Suprapubic skin (tissue), 4 donors: ENCODE measurements at regions not wholly inside any gene's neighbourhood (a gene's known extent, or its start where the extent isn't known, plus 50 kb on each side); places are given as distances from the start of the nearest gene placed in this dataset.
A peak's percentile ranks its signal among the peaks of the same experiment; 100 is the strongest.

ENCODE experiments used
- DNase-seq, 2 donors: peaks; one replicate each; pipeline ENCODE4 v3.0.0-alpha.2; 2019; ENCODE audit warnings: low spot score in 2 of 2
- H3K27ac ChIP-seq: fragments of 200-600 bp; sonication (generic); one replicate; pipeline ENCODE4 v1.5.1; 2019
- H3K27me3 ChIP-seq: fragments of 200-600 bp; sonication (generic); one replicate; pipeline ENCODE4 v1.5.1; 2019
- H3K36me3 ChIP-seq: fragments of 200-600 bp; sonication (generic); one replicate; pipeline ENCODE4 v1.5.1; 2019
- H3K4me1 ChIP-seq: fragments of 200-600 bp; sonication (generic); one replicate; pipeline ENCODE4 v1.5.1; 2019
- H3K4me3 ChIP-seq: fragments of 200-600 bp; sonication (generic); one replicate; pipeline ENCODE4 v1.5.1; 2019; ENCODE audit warnings: mild to moderate bottlenecking
- H3K9me3 ChIP-seq: fragments of 200-600 bp; sonication (generic); one replicate; pipeline ENCODE4 v1.5.1; 2019
- EP300 ChIP-seq: sonication (generic); formaldehyde crosslinking; IDR thresholded peaks from one replicate; pipeline ENCODE4 v1.6.1; 2017; ENCODE audit warnings: antibody characterized with exemption
- POLR2A ChIP-seq, 2 donors: fragments of 450-650 bp; IDR thresholded peaks; one replicate each; pipeline ENCODE4 v1.6.1; 2017; ENCODE audit warnings: antibody characterized with exemption in 2 of 2, mild to moderate bottlenecking in 2 of 2, moderate library complexity in 2 of 2
- POLR2AphosphoS5 ChIP-seq, 3 donors: sonication (generic); formaldehyde crosslinking; IDR thresholded peaks; one replicate each; pipeline ENCODE4 v1.6.1; 2017; ENCODE audit warnings: antibody characterized with exemption in 3 of 3
- WGBS: methylation state at CpG from one replicate; pipeline ENCODE4 v1.1.5; 2018; 5-methylcytosine and 5-hydroxymethylcytosine counted together
- TF ChIP-seq, protein P1 (sequence below), 2 donors: fragments of 200-600 bp in 1 of 2; fragments of 450-650 bp in 1 of 2; sonication (generic) in 1 of 2; IDR thresholded peaks; one replicate each; pipeline ENCODE4 v1.5.1; 2016 to 2019; ENCODE audit warnings: antibody characterized with exemption in 2 of 2, mild to moderate bottlenecking in 1 of 2, moderate library complexity in 1 of 2

DNA sequence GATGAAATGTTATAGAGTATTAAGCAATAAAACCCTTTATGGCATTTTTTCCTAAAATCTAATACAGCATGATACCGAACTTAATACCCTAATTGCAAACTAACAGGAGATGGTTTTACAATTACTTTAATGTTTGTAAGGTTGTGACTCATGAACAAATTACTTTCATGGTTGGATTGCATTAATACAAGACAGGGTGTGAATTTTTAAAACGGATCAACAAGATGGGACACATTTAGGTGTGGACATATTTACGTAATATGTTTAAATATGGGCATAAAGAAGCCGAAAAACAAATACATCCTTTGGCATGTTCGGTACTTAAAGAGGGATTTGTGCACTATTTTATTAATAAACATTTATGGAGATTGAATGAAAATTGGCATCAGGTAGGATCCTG, 168.3 kb upstream of the SPRY2 start:
- H3K4me3 ChIP-seq: no peak overlapping the region
- H3K27ac ChIP-seq: no peak overlapping the region
- 61% methylated on average over 5 of the region's 5 CpGs for WGBS
- no peak for TF ChIP-seq POLR2A (IDR thresholded peaks at IDR 0.05)
- TF ChIP-seq EP300: no peak
- TF ChIP-seq POLR2AphosphoS5 (IDR thresholded peaks at IDR 0.05): no peak
- H3K9me3 ChIP-seq: peaks cover 3% of the 10 kb centered on the region
- no peaks in the 10 kb centered on the region for H3K4me1 ChIP-seq
- no peaks in the 10 kb centered on the region for H3K36me3 ChIP-seq
- DNase-seq: no peak
- H3K27me3 ChIP-seq: no peaks in the 10 kb centered on the region

DNA sequence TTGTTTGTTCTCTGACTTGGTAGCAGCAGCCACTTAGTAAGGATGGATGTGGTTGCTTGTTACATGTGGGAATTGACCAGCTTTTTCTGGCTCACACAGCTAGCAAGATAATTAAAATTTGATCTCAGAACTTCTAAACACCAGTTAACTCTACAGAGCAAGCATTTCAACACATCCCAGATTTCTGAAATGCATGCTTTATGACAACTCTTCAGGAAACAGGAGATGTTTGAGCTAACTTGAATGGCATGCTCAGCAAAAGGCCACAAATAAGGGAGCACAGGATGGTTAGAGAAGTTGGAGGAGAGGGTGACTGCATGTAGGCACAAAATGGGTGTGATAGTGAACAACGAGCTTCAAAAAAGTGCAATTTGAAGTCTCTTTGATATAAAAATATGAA, 167.1 kb upstream of the SPRY2 start:
- Histone ChIP-seq H3K36me3 (no peaks in the 10 kb centered on the region), H3K4me1 (no peaks in the 10 kb centered on the region), H3K27me3 (no peaks in the 10 kb centered on the region), H3K9me3 (peaks cover 3% of the 10 kb centered on the region), H3K27ac (no peak overlapping the region), H3K4me3 (no peak overlapping the region)
- no peak for DNase-seq
- WGBS: 79% methylated on average over 1 of the region's 1 CpG
- TF ChIP-seq EP300 (no peak), POLR2AphosphoS5 (IDR thresholded peaks at IDR 0.05) (no peak), POLR2A (IDR thresholded peaks at IDR 0.05) (no peak)
- TF ChIP-seq, protein P1, sequence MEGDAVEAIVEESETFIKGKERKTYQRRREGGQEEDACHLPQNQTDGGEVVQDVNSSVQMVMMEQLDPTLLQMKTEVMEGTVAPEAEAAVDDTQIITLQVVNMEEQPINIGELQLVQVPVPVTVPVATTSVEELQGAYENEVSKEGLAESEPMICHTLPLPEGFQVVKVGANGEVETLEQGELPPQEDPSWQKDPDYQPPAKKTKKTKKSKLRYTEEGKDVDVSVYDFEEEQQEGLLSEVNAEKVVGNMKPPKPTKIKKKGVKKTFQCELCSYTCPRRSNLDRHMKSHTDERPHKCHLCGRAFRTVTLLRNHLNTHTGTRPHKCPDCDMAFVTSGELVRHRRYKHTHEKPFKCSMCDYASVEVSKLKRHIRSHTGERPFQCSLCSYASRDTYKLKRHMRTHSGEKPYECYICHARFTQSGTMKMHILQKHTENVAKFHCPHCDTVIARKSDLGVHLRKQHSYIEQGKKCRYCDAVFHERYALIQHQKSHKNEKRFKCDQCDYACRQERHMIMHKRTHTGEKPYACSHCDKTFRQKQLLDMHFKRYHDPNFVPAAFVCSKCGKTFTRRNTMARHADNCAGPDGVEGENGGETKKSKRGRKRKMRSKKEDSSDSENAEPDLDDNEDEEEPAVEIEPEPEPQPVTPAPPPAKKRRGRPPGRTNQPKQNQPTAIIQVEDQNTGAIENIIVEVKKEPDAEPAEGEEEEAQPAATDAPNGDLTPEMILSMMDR (IDR thresholded peaks at IDR 0.05): no peak

DNA sequence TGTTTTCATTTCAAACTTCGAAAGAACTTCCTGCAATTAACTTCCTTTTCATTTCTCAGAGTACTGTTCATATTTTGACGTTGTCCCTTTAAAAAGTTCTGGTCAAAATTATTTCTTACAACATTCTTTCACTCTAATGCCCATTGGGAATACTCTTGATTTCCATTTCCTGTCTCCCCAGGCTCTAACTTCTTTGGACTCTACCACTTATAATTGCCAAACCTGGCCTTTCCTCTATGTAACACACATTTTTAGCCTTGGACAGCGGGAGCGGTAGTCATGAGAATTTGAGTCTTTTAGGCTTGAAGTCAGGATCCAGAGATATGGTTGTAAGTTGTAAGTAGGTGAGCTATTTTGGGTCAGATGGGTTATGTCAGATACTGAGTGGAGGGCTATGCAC, 163.5 kb upstream of the SPRY2 start:
- no peak for DNase-seq
- H3K27me3 ChIP-seq: no peaks in the 10 kb centered on the region

DNA sequence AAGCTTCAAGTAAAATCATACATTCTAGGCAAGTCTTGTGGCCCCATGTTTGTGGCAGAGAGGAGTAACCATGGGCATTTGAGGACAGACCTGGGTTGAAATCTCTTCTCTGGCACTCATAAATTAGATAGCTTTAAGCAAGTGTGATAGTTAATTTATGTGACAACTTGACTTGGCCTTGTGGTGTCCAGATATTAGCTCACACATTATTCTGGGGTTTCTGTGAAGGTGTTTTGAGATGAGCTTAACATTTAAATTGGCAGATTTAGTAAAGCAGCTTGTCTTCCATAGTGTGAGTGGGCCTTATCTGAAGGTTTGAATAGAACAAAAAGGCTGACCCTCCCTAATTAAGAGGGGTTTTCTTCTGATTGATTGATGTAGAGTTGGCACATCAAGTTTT, 161.4 kb upstream of the SPRY2 start:
- H3K36me3 ChIP-seq: no peaks in the 10 kb centered on the region
- H3K4me1 ChIP-seq: no peaks in the 10 kb centered on the region
- no peak overlapping the region for H3K4me3 ChIP-seq
- DNase-seq: no peak
- no peaks in the 10 kb centered on the region for H3K27me3 ChIP-seq
- H3K9me3 ChIP-seq: peaks cover 3% of the 10 kb centered on the region
- TF ChIP-seq, protein P1 (IDR thresholded peaks at IDR 0.05): no peak
- no peak for TF ChIP-seq EP300
- TF ChIP-seq POLR2AphosphoS5 (IDR thresholded peaks at IDR 0.05): no peak
- no peak for TF ChIP-seq POLR2A (IDR thresholded peaks at IDR 0.05)
- no peak overlapping the region for H3K27ac ChIP-seq

More for the DNA sequence above, 163.5 kb upstream of the SPRY2 start:
- peaks cover 3% of the 10 kb centered on the region for H3K9me3 ChIP-seq
- H3K27ac ChIP-seq: no peak overlapping the region
- no peaks in the 10 kb centered on the region for H3K4me1 ChIP-seq
- H3K36me3 ChIP-seq: no peaks in the 10 kb centered on the region
- no peak for TF ChIP-seq EP300
- TF ChIP-seq POLR2AphosphoS5 (IDR thresholded peaks at IDR 0.05): no peak
- no peak for TF ChIP-seq POLR2A (IDR thresholded peaks at IDR 0.05)
- TF ChIP-seq, protein P1 (IDR thresholded peaks at IDR 0.05): no peak
- H3K4me3 ChIP-seq: no peak overlapping the region
- 63% methylated on average over 4 of the region's 4 CpGs for WGBS

DNA sequence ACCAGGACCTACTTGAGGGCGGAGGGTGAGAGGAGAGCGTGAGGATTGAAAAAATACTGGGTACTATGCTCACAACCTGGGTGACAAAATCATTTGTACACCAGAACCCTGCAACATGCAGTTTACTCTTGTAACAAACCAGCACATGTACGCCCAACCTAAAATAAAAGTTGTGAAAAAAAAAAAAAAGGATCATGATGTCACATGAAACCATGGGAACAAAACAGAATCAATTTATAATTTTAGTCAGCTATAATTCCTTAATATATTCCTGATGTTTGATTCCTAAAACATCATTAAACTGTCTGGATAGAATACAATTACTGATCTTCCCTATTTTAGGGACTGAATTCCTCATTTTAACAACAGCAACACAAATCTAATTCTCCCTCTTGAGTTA, 160.6 kb upstream of the SPRY2 start:
- no peaks in the 10 kb centered on the region for H3K36me3 ChIP-seq
- H3K27ac ChIP-seq: peak overlapping the region; percentile 19
- no peak for TF ChIP-seq EP300
- no peaks in the 10 kb centered on the region for H3K27me3 ChIP-seq
- no peak overlapping the region for H3K4me3 ChIP-seq
- H3K4me1 ChIP-seq: no peaks in the 10 kb centered on the region
- DNase-seq: no peak
- peaks cover 3% of the 10 kb centered on the region for H3K9me3 ChIP-seq
- WGBS: 54% methylated on average over 3 of the region's 3 CpGs

DNA sequence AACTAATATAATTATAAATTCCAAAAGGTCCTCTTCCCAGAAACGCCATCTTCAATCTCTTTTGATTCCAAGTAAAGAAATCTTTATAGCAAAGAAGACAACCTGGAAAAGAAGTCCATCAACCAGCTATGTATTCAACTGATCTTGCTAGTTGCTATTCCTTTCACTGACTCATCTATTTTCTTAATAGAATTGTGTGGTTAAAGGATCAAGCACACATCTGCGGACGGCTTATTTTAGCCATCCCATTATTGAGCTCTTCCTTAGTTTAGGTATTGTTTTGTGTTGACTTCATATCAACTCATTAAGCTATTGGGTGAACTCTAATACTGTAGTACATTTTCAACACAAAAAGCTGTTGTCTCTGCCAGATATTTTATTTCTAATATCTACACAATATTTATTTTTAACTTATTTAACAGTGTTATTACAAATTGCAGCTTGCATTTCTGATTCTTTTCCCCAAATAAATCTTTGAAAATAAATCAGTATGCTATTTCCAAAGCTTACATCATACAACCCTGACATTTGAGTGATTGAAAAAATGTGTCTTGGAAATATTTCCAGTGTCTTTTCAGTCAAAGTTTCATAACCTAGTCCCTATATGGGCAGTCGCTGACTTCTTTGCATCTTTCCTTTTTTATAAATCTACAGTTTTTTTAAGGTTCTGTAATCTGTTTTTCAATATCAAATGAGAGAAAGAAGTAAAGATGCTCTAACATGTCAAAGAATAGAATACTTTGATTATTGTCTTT, 158.8 kb upstream of the SPRY2 start:
- 77% methylated on average over 4 of the region's 4 CpGs for WGBS

More for the DNA sequence above, 158.8 kb upstream of the SPRY2 start:
- TF ChIP-seq, protein P1 (IDR thresholded peaks at IDR 0.05): no peak
- TF ChIP-seq EP300 (no peak), POLR2A (IDR thresholded peaks at IDR 0.05) (no peak), POLR2AphosphoS5 (IDR thresholded peaks at IDR 0.05) (no peak)
- Histone ChIP-seq H3K27me3 (no peaks in the 10 kb centered on the region), H3K4me1 (no peaks in the 10 kb centered on the region), H3K27ac (no peak overlapping the region), H3K4me3 (no peak overlapping the region), H3K9me3 (no peaks in the 10 kb centered on the region), H3K36me3 (no peaks in the 10 kb centered on the region)
- DNase-seq: no peak
